Kidney epithelial cell (primary cell): ENCODE measurements at regions not wholly inside any gene's neighbourhood (a gene's known extent, or its start where the extent isn't known, plus 50 kb on each side); places are given as distances from the start of the nearest gene placed in this dataset.

Experiments
- DNase-seq: peaks from one replicate; pipeline ENCODE4 v3.0.0-alpha.2; 2010; ENCODE audit warnings: low read depth
- H3K27me3 ChIP-seq: 2 replicates; pipeline ENCODE4 v1.6.0; 2011; ENCODE audit warnings: low read length; ENCODE audit not compliant: control insufficient read depth, insufficient read depth
- H3K36me3 ChIP-seq: 2 replicates; pipeline ENCODE4 v1.5.1; 2011; ENCODE audit warnings: low read length; ENCODE audit not compliant: control insufficient read depth, insufficient read depth
- H3K4me3 ChIP-seq: 2 replicates; pipeline ENCODE4 v1.5.1; 2011; ENCODE audit warnings: low read depth, mild to moderate bottlenecking, control low read depth, low read length
- CTCF ChIP-seq: IDR thresholded peaks from 2 replicates; pipeline ENCODE4 v1.5.1; 2011; ENCODE audit warnings: mild to moderate bottlenecking, moderate library complexity, low read length, control low read depth, inconsistent platforms; ENCODE audit not compliant: insufficient read depth, poor library complexity, severe bottlenecking

DNA sequence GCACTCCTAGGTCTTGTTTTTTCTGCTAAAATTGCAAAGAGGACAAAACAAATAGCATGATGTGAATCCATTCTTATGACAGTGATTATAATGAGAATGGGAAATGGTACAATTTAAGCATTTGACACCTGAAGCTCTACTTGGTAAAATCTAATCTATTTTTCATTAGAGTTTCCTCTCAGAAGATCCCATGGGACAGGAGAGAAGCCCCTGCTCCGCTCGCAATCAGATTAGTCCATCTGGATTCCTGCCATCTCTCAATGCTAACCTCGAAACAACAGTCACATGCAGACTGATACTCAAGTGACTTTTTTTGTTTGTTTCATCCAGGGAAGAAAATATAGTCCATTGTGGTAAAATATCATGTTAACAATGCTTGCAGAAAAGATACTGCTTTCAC is 107.4 kb upstream of the TOM1L1 start:
- TF ChIP-seq CTCF: no peak
- no peak for DNase-seq
- H3K4me3 ChIP-seq: no peak overlapping the region
- H3K36me3 ChIP-seq: no peaks in the 10 kb centered on the region
- H3K27me3 ChIP-seq: no peaks in the 10 kb centered on the region

GRCh38 chr17:54795046-54795445 is 105.6 kb upstream of the TOM1L1 start:
- DNase-seq: no peak
- no peaks in the 10 kb centered on the region for H3K27me3 ChIP-seq
- no peaks in the 10 kb centered on the region for H3K36me3 ChIP-seq
- no peak for TF ChIP-seq CTCF
- H3K4me3 ChIP-seq: no peak overlapping the region

DNA sequence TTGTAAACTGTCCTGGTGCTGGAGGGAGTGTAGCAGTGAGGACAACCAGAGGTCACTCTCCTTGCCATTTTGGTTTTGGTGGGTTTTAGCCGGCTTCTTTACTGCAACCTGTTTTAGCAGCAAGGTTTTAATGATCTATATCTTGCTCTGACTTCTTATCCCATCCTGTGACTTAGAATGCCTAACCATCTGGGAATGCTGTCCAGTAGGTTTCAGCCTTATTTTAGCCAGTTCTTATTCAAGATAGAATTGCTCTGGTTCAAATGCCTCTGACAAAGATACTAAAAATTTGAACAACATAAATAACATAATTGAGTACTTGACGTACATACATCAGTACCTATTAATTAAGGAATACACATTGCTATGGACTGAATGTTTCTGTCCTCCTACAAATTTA is 93.3 kb upstream of the TOM1L1 start:
- no peak overlapping the region for H3K4me3 ChIP-seq
- H3K36me3 ChIP-seq: no peaks in the 10 kb centered on the region
- TF ChIP-seq CTCF: no peak
- H3K27me3 ChIP-seq: no peaks in the 10 kb centered on the region
- DNase-seq: no peak

- H3K27me3 ChIP-seq: no peaks in the 10 kb centered on the region
- no peak overlapping the region for H3K4me3 ChIP-seq
- H3K36me3 ChIP-seq: no peaks in the 10 kb centered on the region
- no peak for TF ChIP-seq CTCF
- no peak for DNase-seq
Observed at GRCh38 chr17:54813896-54814295, 86.8 kb upstream of the TOM1L1 start.

DNA sequence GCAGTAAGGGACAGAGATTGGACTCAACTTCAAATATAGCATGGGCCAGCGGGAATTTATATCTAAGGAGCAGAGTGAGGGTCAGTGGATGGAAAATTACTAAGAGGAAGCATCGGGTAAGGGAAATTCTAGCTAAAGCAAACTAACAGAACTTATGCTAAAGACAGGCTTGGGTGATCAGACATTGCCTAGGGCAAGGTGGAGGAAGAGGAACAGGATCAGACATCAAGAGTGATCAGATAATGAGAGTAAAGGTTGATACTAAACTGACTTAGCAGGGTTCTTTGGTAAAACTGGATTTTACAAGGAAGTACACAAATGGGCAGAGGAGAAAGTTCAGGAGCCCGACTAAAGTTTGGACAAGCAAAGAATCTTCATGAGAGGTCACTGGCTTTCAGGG is 86.3 kb upstream of the TOM1L1 start:
- no peak for DNase-seq
- H3K36me3 ChIP-seq: no peaks in the 10 kb centered on the region
- TF ChIP-seq CTCF: no peak
- no peaks in the 10 kb centered on the region for H3K27me3 ChIP-seq
- no peak overlapping the region for H3K4me3 ChIP-seq

GRCh38 chr17:54834086-54834485 is 66.6 kb upstream of the TOM1L1 start:
- DNase-seq: no peak
- Histone ChIP-seq H3K4me3 (no peak overlapping the region), H3K27me3 (no peaks in the 10 kb centered on the region), H3K36me3 (no peaks in the 10 kb centered on the region)
- TF ChIP-seq CTCF: no peak
